Liver (tissue), 3 donors: ENCODE measurements at regions not wholly inside any gene's neighbourhood (a gene's known extent, or its start where the extent isn't known, plus 50 kb on each side); places are given as distances from the start of the nearest gene placed in this dataset.

Experiments used
- EGR1 ChIP-seq, 2 donors: IDR thresholded peaks; 2 replicates each; pipeline ENCODE4 v1.6.1; 2016 to 2018; ENCODE audit warnings: antibody characterized with exemption in 2 of 2, low read depth in 2 of 2
- FOXA2 ChIP-seq: IDR thresholded peaks from 2 replicates; pipeline ENCODE4 v1.6.1; 2016; ENCODE audit warnings: antibody characterized with exemption
- HNF4G ChIP-seq: IDR thresholded peaks from 2 replicates; pipeline ENCODE4 v1.6.1; 2016; ENCODE audit warnings: antibody characterized with exemption
- MAX ChIP-seq: IDR thresholded peaks from 2 replicates; pipeline ENCODE4 v1.6.1; 2016; ENCODE audit warnings: antibody characterized with exemption
- NR2F2 ChIP-seq: IDR thresholded peaks from 2 replicates; pipeline ENCODE4 v1.6.1; 2016; ENCODE audit warnings: antibody characterized with exemption
- RAD21 ChIP-seq, 2 donors: IDR thresholded peaks; 2 replicates each; pipeline ENCODE4 v1.6.1; 2016; ENCODE audit warnings: antibody characterized with exemption in 2 of 2, mild to moderate bottlenecking in 2 of 2
- SP1 ChIP-seq: IDR thresholded peaks from 2 replicates; pipeline ENCODE4 v1.6.1; 2018; ENCODE audit warnings: antibody characterized with exemption, mild to moderate bottlenecking
- TAF1 ChIP-seq: conservative IDR thresholded peaks from 2 replicates; pipeline ENCODE4 v1.6.1; 2016; ENCODE audit warnings: antibody characterized with exemption, mild to moderate bottlenecking
- YY1 ChIP-seq: IDR thresholded peaks from 2 replicates; pipeline ENCODE4 v1.6.1; 2016; ENCODE audit warnings: antibody characterized with exemption, mild to moderate bottlenecking
- ZBTB33 ChIP-seq: IDR thresholded peaks from 2 replicates; pipeline ENCODE4 v1.6.1; 2016; ENCODE audit warnings: antibody characterized with exemption
- TF ChIP-seq, protein P1 (sequence below): fragments of 150-350 bp; IDR thresholded peaks from 2 replicates; pipeline ENCODE4 v1.5.1; 2017; ENCODE audit warnings: improper control_type of control experiment, low read depth, low read length; ENCODE audit not compliant: missing input control
- TF ChIP-seq, protein P2 (sequence below): IDR thresholded peaks from 2 replicates; pipeline ENCODE4 v1.6.1; 2016; ENCODE audit warnings: antibody characterized with exemption
- TF ChIP-seq, protein P3 (sequence below): IDR thresholded peaks from 2 replicates; pipeline ENCODE4 v1.6.1; 2016; ENCODE audit warnings: antibody characterized with exemption, mild to moderate bottlenecking
- donor health status: healthy.
- donor health status: healthy.

DNA sequence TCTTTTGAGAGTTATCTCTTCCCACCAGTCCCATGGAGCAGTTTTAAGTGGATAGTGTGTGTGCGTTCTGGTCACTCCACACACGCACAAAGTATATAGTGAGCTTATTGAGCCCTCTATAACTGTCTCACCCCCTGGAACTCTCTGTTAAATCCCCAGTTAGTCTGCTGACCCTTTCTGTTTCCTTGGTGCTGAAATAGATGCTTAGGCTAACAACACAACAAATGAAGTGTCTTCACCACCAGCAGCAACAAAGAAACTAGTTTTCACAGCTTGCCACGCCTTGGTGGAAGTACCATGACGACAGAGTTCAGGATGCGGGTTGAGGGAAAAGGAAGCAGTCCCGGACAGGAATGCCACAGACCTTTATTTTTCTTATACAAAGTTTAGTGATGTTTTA is 203.5 kb upstream of the TMEFF2 start:
- TF ChIP-seq, protein P1, sequence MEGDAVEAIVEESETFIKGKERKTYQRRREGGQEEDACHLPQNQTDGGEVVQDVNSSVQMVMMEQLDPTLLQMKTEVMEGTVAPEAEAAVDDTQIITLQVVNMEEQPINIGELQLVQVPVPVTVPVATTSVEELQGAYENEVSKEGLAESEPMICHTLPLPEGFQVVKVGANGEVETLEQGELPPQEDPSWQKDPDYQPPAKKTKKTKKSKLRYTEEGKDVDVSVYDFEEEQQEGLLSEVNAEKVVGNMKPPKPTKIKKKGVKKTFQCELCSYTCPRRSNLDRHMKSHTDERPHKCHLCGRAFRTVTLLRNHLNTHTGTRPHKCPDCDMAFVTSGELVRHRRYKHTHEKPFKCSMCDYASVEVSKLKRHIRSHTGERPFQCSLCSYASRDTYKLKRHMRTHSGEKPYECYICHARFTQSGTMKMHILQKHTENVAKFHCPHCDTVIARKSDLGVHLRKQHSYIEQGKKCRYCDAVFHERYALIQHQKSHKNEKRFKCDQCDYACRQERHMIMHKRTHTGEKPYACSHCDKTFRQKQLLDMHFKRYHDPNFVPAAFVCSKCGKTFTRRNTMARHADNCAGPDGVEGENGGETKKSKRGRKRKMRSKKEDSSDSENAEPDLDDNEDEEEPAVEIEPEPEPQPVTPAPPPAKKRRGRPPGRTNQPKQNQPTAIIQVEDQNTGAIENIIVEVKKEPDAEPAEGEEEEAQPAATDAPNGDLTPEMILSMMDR = no peak
- TF ChIP-seq RAD21 (IDR thresholded peaks at IDR 0.05) (no peak), FOXA2 (no peak), MAX (no peak), EGR1 (IDR thresholded peaks at IDR 0.05; ENCODE audit: low read depth in 2 of 2) (no peak), NR2F2 (no peak), TAF1 (no peak), SP1 (no peak), ZBTB33 (no peak), YY1 (no peak), HNF4G (no peak)
- TF ChIP-seq, protein P2, sequence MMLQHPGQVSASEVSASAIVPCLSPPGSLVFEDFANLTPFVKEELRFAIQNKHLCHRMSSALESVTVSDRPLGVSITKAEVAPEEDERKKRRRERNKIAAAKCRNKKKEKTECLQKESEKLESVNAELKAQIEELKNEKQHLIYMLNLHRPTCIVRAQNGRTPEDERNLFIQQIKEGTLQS = no peak
- TF ChIP-seq, protein P3, sequence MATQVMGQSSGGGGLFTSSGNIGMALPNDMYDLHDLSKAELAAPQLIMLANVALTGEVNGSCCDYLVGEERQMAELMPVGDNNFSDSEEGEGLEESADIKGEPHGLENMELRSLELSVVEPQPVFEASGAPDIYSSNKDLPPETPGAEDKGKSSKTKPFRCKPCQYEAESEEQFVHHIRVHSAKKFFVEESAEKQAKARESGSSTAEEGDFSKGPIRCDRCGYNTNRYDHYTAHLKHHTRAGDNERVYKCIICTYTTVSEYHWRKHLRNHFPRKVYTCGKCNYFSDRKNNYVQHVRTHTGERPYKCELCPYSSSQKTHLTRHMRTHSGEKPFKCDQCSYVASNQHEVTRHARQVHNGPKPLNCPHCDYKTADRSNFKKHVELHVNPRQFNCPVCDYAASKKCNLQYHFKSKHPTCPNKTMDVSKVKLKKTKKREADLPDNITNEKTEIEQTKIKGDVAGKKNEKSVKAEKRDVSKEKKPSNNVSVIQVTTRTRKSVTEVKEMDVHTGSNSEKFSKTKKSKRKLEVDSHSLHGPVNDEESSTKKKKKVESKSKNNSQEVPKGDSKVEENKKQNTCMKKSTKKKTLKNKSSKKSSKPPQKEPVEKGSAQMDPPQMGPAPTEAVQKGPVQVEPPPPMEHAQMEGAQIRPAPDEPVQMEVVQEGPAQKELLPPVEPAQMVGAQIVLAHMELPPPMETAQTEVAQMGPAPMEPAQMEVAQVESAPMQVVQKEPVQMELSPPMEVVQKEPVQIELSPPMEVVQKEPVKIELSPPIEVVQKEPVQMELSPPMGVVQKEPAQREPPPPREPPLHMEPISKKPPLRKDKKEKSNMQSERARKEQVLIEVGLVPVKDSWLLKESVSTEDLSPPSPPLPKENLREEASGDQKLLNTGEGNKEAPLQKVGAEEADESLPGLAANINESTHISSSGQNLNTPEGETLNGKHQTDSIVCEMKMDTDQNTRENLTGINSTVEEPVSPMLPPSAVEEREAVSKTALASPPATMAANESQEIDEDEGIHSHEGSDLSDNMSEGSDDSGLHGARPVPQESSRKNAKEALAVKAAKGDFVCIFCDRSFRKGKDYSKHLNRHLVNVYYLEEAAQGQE = no peak
